Amygdala (tissue), 56 donors: ENCODE measurements at regions not wholly inside any gene's neighbourhood (a gene's known extent, or its start where the extent isn't known, plus 50 kb on each side); places are given as distances from the start of the nearest gene placed in this dataset.
"Not testable (repeated sequence)": the region's sequence is repeated elsewhere in the genome, so short reads cannot be mapped to it uniquely, and the experiment has no call there.

Experiments used
- DNase-seq, 56 donors: peaks; one replicate each; lab custom pipeline; 2025; lab: John Stamatoyannopoulos, UW

DNA sequence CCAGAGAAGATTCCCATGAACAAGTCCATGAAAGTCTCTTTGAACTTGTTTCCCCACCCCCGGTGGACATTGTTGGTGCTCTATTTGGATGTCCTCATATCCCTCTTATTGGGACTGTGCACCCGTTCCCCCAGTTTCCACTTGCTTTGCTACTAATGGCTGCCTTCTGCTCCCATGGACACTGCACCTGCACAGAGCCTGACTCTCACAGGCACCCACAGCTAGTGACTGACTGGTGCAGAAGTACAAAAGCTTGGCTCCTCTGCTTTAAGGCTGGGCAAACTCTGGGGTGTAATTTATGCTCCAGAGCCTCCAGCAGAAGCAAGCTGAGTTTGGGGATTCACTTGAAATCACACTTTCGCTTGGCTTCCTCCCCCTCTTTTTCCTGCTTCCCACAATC lies 239.9 kb upstream of the BTBD3 start:
- no peak for DNase-seq

DNA sequence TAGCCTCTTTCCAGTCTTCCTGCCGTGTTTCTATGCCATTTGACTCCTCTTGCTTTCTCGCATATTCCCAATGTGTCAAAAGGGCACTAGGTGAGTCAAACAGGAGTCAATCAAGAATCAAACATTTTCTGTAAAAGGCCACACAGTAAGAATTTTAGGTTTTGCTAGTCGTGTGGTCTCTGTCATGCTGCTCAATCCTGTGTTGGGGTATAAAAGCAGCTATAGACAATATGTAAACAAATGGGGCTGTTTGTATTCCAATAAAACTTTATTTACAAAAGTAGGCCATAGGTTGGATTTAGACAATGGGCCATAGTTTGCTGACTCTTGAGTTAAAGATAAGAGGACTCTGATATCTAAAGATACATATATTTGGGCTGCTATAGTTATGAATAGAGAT lies 235.4 kb upstream of the BTBD3 start:
- no peak for DNase-seq

DNA sequence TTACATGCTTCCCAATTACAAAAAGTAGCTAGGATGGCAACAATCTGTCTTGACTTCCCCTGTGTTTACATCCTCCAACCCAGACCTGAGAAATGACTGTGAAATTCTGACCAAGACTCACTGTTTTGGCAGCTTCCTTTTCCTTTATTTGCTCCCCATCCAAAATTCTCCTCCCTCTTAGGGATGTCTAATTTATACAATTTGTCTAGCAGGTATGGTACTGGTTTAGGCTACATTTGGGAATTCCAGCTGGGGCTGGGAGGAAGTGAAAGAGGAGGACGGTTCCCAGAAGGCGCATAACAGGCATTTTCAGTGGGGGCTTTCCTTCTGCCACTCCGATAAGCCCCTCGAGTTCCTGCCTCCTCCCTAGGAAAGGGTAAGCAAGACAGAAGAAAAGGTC lies 231.5 kb upstream of the BTBD3 start:
- no peak for DNase-seq

DNA sequence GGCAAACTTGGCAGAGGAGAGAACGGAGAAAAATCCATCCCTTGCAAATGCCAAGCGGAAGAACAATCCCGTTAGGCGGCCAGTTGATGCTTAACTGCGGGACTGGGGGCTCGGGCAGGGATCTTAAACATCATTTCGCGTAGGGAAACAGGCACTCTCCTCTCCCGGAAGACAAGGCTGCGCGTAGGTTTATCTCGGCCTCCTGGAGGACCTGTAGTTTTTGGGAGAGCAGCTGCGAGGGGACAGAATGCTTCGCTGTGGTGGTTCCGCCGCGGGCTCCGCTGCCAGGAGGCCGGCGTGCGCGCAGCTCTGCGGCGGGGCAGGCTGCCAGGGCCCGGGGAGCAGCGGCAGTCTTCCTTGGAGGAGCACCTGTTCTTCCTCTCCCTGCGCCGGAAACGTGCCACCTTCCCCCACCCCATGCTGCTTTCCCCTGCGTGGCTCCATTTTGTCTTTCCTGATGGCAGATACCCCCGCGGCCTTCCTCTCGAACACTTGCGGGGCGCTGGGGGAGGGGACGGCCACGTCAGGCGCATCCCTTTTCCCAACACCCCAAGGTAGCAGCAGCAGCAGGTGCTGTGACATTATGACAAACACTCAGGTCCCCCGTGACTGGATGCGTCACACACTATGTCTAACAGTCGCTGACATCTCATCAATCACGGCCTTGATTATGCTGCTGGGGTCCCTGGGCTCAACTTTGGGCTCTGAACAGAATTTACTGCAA lies 230.7 kb upstream of the BTBD3 start:
- DNase-seq: peak in 38 of 56 donors; percentile 5 to 66 (median 26)

DNA sequence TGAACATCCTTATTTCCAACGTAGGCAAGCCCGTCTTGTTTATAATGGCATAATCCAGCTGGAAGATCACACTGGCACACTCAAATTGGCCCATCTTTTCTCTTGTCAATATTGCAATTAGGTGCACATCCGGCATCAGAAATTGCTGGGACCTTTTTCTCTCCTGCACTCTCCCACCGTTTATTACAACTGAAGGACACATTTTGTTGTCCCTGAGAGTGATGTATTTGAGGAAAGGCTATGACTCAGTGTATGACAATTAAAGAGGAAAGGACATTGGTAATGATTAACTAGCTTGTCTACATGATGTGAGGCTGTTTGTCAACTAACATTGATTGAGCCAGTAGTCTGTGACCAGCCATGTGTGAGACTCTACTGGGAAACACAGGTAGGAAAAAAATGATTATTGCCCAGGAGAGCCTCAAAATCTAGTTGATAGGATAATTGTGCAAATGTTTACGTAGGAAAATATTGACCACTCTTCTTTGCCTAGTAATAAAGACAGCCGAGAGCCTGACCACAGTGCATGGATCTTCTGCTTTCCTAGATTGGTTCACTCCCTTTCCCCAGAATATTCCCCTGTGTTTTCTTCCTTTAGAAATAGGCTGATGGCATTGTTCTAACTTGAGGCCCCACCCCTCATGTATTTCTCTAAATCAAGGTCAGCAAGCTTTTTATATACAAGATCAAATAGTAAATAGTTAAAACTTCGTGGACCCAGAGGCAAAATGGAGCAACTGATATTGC lies 230.0 kb upstream of the BTBD3 start:
- DNase-seq: no peak

DNA sequence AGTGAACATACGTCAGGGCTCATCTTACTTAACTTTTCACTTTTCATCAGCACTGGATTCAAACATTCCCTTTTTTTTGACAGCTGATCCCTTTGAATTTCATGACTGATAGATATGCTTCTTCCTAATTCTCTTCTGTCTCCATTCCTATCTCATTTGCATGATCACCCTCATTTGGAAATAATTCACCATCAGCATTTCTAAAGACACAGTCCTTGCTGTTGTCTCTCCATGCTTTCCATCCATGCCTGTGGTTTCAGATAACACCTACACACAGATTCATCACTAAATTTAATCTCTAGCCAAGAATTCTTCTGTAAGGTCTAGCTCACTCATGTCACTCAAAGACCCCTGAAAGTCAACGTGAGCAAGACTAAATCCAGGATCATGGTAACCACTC lies 228.4 kb upstream of the BTBD3 start:
- DNase-seq: no peak

DNA sequence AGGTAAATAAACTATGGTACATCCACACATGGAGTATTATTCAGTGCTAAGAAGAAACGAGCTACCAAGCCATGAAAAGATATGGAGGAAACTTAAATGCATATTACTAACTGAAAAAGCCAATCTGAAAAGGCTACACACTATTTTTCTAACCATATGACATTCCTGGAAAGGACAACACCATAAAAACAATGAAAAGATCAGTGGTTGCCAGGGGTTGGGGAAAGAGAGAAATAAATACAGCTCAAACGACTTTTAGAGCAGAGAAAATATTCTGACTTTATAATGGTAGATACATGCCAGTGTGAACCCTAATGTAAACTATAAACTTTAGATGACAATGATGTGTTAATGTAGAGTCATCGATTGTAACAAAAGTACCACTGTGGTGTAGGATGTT lies 225.9 kb upstream of the BTBD3 start:
- DNase-seq: no peak

DNA sequence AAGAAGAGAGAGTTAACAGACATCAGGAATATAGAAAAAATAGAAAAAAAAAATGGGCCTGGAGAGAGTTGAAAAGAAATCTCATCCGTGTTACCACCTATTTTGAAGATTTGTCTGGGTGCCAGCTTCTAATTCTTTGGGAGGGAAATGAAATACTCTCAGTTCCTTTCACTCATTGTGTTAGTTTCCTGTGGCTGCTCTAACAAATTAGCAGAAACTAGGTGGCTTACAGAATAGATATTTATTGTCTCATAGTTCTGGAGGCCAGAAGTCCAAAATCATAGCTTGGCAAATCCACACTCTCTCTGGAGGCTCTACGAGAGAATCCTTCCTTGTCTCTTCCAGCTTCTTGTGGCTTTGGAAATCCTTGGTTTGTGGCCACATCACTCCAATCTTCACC lies 225.1 kb upstream of the BTBD3 start:
- DNase-seq: no peak

DNA sequence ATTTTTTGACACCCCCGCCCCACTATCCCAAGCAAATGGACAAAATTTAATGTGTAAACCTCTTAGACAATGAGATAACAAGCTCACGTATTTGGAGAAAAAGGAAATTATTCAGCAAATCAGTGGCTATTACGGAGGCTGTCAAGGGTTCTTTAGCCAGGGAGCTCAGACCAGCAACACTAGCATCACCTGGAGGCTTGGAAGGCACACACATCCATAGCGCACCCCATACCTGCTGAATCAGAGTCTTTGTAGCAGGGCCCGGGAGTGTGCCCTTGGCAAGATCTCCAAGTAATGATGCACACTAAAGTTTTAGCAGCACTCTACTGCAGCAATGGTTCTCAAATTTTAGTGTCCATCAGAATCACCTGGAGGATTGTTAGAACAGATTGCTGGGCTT lies 223.2 kb upstream of the BTBD3 start:
- DNase-seq: no peak

DNA sequence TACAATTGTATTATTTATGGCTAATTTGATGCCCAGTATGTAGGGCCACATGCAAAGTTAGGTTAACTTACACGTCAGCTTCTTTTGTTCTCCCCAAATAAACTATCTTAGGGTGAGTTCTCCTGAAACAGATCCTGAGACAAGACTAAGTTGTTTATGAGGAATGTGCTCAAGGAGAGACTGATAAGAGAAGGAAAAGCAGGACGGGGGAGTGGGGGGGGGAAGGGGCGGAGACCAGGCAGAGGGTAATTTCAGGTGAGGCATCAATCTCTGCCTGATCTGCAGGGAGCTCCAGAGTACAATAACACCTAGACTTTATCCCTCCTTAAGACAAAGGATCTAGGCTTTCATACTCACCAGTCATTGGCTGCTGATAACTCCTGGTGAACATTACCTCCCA lies 220.6 kb upstream of the BTBD3 start:
- no peak for DNase-seq

DNA sequence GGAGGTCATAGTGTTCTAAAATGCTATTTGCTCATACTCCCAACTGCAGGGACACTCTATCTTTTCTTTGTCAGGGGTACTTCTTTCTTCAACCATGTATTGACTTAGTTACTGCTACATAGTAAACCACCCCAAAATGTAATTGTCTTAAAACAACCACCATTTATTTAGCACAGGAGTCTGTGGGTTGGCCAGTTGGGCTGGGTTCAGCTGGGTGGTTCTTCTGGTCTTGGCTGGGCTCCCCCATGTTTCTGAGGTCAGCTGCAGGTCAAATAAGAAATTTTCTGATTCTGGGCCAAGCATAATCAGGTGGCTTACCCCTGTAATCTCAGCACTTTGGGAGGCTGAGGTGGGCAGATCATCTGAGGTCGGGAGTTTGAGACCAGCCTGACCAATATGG lies 220.0 kb upstream of the BTBD3 start:
- DNase-seq: no peak

DNA sequence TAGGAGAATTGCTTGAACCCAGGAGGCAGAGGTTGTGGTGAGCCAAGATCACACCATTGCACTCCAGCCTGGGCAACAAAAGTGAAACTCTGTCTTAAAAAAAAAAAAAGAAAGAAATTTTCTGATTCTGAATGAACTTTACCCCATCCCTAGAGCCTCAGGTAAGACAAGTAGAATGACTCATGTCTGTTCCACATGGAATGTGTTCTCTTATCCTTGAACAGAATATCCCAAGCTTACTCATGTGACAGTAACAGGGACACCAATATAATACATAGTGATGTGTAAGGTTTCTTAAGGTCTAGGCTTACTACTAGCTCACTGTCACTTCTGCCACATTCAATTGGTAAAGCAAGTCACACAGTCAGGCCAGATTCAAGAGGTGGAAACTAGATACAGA lies 219.6 kb upstream of the BTBD3 start:
- no peak for DNase-seq

DNA sequence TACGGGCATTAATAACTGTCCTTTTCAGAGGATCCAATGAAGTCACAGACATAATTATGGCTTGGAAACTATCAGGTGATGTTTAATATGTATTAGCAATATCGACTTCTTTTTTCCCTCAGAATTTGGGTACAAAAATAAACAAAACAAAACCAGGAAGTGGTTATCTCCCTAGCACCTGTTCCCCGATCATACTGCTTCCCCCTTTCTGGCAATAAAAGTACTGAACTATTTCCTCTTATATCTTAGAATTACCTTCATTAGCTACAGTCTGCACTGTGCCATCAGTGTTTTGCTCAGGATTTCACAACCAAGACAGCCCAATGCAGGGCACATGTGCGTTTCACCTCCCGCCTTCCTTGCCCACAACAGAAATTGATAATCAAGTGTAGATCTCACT lies 216.9 kb upstream of the BTBD3 start:
- DNase-seq: no peak

DNA sequence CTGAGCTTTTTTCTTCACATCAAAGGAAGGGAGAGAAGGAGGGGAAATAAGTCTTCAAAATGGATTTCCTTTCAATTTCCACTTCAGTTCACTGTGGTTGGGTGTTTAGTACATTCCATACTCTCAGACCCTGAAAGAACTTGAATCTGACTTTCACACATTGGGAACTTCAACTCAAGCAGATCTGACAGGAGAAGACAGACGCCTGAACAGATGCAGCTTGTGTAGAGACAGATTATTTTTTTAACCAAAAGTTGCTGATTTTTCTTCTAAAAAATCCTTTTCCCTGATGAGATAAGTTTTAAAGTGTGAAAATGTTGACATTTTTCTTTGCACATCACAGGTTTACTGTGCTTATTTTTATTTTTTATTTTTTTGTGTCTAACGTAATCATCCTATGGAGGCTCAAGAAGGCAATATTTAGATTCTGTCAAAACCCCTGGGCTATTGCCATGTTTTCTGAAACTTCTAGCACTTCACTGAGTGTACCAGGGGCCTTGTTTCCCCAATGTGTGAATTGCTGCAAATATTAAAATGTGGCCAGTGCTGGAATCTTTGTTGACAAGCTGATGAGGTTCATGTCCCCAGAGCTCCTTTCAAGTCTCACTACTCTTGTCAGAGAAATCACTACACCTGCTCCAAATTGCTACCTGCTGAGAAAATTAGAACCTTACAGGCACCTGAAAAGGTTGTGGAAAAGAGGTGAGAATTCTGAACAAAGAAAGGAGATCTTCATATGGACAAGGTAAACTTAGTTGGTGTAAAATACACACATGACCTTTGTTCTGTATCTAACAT lies 214.8 kb upstream of the BTBD3 start:
- DNase-seq: no peak

DNA sequence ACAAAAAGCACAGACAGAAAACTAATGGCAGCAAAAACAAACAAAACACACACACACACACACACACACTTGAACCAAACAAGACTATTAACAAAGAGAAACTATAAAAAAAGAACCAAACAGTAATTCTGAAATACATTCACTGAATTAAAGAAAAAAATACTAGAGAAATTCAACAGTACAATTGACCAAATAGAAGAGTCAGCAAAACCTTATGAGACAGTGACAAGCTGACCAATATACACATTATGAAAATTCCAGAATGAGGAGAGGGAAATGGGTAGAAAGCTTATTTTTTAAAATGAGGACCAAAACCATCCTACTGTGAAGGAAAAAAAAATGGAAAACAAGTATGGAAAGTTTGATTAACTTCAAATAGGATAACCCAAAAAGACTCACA lies 212.2 kb upstream of the BTBD3 start:
- DNase-seq: no peak

DNA sequence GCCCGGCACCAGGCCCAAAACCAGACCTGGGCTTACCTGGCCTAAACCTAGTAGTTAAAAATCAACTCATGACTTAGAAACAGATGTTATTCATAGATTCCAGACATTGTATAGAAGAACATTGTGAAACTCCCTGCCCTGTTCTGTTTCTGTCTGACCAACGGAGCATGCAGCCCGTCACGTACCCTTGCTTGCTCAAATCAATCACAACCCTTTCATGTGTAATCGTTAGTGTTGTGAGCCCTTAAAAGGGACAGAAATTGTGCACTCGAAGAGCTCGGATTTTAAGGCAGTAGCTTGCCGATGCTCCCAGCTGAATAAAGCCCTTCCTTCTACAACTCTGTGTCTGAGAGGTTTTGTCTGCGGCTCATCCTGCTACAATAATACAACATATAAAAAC lies 209.5 kb upstream of the BTBD3 start:
- not testable (repeated sequence) for DNase-seq

DNA sequence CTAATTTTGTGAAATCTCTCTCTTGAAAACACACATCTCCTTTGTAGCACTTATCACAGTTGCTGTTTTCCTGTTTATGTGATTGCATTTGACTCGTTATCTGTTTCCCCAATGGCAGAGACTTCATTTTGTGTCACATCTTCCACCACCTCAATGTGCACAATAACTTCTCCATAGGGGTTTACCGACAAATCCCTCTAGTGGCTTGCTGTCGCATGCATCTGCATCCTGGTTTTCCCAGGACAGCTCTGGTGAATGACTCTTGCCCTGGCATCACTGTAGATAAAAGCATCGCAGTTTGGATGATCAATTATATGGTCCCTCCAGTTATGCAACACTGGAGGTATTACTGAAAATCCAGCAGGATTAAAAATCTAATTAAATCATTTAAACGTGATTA lies 206.5 kb upstream of the BTBD3 start:
- no peak for DNase-seq

DNA sequence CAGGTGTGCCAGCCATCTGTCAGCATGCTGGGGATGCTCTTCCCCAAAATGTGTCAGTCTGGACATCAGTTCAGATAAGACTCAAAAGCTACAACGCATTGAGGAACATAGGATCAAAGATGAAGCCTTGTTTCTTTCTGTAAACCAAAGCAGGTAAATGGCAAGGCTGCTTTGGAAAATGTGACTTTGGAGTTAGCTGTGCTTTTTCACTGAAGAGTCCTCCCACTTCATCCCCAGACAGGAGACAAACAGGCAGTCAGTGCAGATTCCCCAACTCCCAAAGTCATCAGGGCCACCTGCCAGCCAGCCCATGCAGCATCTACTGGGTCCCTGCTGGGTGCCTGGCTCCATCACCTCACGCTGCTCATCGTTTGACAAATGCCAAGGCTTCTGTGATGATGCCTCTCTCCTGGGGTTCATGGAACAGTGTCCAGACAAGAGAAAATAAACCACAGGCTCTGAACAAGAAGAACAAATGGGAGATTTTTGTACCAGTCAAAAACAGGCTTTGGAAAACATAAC lies 205.0 kb upstream of the BTBD3 start:
- DNase-seq: no peak

DNA sequence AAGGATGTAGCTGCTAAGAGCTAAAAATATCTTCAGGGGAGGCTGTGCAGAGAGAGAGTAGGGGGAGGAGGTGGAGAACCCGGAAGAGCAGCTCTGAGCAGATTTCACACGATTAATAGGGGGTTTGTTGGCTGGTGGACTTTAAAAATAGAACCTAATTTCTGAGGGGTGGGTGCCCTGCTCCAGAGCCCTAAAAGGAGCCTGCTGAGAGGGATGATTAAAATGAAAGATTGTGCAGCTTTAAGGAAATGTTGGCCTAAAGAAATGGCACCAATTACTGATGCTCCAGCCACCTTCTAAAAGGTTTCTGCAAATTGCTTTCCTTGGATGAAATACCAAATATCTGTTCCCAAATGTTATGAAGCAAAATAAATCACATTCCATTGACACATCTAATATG lies 202.8 kb upstream of the BTBD3 start:
- no peak for DNase-seq

DNA sequence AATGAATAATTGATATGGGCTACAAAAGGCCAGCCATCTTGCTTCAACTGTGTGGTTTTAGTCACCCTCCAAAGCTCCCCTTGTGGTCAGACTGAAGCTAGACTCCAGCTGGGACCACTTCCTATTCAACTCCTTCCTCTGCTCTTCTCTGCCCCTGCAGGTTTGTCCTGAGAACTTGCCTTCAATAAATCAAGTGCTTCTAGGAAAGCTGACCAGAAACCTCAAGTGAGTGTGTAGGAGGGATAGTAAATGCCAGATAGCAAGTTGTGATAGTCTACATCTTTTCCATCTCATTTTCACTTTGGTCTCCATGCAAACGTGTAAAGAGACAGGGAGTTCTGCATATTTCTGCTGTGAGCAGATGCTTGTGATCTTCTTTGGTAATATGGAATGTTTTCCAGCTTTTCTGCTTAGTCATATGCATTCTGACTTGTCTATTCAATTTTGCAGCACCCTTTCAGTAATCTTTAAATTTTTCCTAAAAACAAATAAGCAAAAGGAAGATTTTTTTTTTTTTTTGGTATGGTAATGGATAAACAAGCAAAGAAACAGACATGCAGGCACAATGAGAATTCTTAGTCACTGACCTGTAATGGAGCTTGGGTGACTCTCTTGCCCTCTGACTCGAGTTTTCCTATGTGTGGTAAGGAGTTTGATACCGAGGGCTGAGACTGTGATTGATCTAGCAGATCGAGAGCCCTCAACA lies 201.3 kb upstream of the BTBD3 start:
- DNase-seq: no peak

DNA sequence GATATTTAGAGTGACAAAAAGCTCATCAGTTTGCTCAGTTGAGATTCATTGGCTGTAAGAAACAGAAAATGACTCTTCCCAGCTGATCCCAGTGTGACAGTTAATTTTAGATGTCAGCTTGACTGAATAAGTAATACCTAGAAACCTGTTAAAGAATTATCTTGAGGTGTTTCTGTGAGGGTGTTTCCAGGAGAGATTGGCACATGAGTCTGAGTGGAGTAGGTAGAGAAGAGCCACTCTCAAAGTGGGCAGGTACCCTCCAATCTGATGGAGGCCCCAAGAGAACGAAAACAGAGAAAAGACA lies 200.8 kb upstream of the BTBD3 start:
- DNase-seq: no peak
